Kidney (tissue), 13 donors: ENCODE measurements at regions not wholly inside any gene's neighbourhood (a gene's known extent, or its start where the extent isn't known, plus 50 kb on each side); places are given as distances from the start of the nearest gene placed in this dataset.
"Not testable (repeated sequence)": the region's sequence is repeated elsewhere in the genome, so short reads cannot be mapped to it uniquely, and the experiment has no call there.

Experiments
- DNase-seq, 5 donors: peaks; one replicate each; pipeline ENCODE4 v3.0.0-alpha.2; 2013 to 2020
- FAIRE-seq: peaks from 2 replicates; lab custom pipeline; 2012; peaks lifted over from hg19 to GRCh38; lab: Jason Lieb, UNC
- H3K27ac ChIP-seq, 2 donors: one replicate each; pipeline ENCODE4 v1.7.0; 2013; ENCODE audit warnings: low read depth in 2 of 2, low read length in 2 of 2, inconsistent platforms in 1 of 2
- H3K27me3 ChIP-seq: one replicate; pipeline ENCODE4 v1.7.1; 2013; ENCODE audit warnings: low read length, inconsistent platforms; ENCODE audit not compliant: control insufficient read depth, insufficient read depth
- H3K36me3 ChIP-seq, 3 donors: one replicate each; pipeline versions ENCODE4 v1.7.0 to v1.7.1; 2013; ENCODE audit warnings: low read length in 3 of 3, control low read depth in 1 of 3, inconsistent platforms in 1 of 3; ENCODE audit not compliant: insufficient read depth in 3 of 3, control insufficient read depth in 2 of 3
- H3K4me1 ChIP-seq, 3 donors: one replicate each; pipeline versions ENCODE4 v1.7.0 to v1.7.1; 2013; ENCODE audit warnings: low read length in 3 of 3, inconsistent platforms in 1 of 3, low read depth in 1 of 3; ENCODE audit not compliant: control insufficient read depth in 2 of 3, insufficient read depth in 2 of 3
- H3K4me3 ChIP-seq, 3 donors: one replicate each; pipeline versions ENCODE4 v1.7.0 to v1.8.1; 2013; ENCODE audit warnings: low read length in 3 of 3, control low read depth in 1 of 3, inconsistent platforms in 1 of 3
- H3K9ac ChIP-seq, 3 donors: one replicate each; pipeline versions ENCODE4 v1.7.0 to v1.7.1; 2013; ENCODE audit warnings: low read length in 3 of 3, control low read depth in 1 of 3, inconsistent platforms in 1 of 3
- H3K9me3 ChIP-seq, 3 donors: one replicate each; pipeline versions ENCODE4 v1.7.0 to v1.7.1; 2013; ENCODE audit warnings: low read length in 3 of 3, control low read depth in 1 of 3, inconsistent platforms in 1 of 3; ENCODE audit not compliant: control insufficient read depth in 2 of 3, insufficient read depth in 1 of 3
- intact Hi-C: fragments of 100-400 bp; cut with DNase I; formaldehyde crosslinking; loops from one replicate; pipeline ENCODE4 v1.11.1; 2022
- TF ChIP-seq, protein P1 (sequence below): IDR thresholded peaks from 3 replicates; pipeline ENCODE4 v1.5.1; 2012; ENCODE audit warnings: mild to moderate bottlenecking, moderate library complexity, borderline replicate concordance; ENCODE audit not compliant: insufficient read depth; ENCODE audit errors: extremely low read depth
- donor health status: control.
- donor health status: control.
- donor health status: control.
- donor health status: control.
- donor health status: control.
- donor health status: DM: yes; HTN: yes; CAD: no.
- donor health status: Normal renal cell carcinoma (clear cell type).

DNA sequence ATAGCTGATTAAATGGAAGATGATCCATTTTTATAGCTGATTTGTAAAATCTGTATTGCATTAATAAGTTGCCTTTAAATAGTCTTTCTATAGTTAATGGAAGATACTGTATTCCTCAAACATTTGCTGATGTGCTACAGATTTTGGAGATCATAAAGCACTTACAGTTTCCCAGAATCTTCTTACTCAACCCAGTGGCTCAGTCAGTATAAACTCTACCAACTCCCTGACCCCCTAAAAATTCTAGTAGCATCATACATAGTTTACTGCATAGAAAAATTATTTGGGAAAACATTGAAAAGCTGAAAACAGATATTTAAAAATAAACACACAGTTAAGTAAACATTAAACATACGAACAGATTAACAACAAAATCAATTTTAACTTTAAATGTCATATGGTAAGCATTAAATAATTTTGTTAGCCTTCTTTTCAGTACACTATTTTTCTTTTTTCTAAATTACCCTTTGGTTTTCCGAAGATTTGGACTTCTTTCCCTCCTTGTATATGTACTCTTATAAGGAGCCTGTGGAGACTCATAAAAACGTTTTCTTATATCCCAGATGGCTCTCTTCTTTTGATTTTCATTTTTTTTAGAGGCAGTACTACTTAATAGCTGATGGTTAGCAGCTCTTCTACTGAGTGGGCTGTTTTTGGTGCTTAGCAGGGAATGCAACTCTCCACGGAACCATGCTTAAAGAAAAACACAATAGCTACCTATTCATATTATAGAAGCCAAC lies 62.7 kb upstream of the BMP5 start:
- Histone ChIP-seq H3K36me3 (no peaks in the 10 kb centered on the region), H3K4me1 (no peaks in the 10 kb centered on the region), H3K27ac (no peak overlapping the region), H3K4me3 (no peak overlapping the region), H3K9ac (no peak overlapping the region), H3K9me3 (no peaks in the 10 kb centered on the region), H3K27me3 (no peaks in the 10 kb centered on the region)
- intact Hi-C loops, result no loop called here
- TF ChIP-seq, protein P1, sequence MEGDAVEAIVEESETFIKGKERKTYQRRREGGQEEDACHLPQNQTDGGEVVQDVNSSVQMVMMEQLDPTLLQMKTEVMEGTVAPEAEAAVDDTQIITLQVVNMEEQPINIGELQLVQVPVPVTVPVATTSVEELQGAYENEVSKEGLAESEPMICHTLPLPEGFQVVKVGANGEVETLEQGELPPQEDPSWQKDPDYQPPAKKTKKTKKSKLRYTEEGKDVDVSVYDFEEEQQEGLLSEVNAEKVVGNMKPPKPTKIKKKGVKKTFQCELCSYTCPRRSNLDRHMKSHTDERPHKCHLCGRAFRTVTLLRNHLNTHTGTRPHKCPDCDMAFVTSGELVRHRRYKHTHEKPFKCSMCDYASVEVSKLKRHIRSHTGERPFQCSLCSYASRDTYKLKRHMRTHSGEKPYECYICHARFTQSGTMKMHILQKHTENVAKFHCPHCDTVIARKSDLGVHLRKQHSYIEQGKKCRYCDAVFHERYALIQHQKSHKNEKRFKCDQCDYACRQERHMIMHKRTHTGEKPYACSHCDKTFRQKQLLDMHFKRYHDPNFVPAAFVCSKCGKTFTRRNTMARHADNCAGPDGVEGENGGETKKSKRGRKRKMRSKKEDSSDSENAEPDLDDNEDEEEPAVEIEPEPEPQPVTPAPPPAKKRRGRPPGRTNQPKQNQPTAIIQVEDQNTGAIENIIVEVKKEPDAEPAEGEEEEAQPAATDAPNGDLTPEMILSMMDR, result no peak
- DNase-seq, result peak in 2 of 5 donors; percentile 6 to 44
- no peak for FAIRE-seq

DNA sequence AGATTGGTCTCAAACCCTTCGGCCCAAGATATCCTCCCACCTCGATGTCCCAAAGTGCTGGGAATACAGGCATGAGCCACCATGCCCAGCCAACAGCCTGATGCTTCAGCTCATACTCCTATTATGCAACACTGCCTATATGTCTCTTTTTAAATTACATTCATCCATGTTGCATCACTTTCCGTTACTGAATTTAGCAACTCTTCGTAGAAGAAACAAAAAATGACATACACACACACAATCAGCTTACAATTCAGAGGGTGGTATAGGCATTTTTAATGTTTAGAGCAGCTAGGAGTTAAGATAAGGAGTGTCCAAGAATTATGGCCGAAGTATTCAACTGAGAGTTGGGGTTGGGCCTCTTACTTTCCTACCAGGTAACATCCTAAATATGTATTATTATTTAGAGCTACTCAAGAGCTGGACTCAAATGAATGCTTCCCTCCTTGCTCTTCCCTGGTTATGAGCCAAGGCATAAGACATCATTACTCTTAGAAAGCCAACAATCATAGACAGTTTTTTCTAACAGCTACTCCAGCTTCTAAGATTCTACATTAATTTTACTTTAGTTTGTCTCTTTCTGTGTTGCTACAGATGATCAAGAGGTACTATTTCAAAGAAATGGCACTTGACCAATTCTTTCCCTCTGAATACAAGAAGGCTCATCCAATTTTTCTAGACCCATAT lies 62.0 kb upstream of the BMP5 start:
- no peak overlapping the region for H3K4me3 ChIP-seq
- no peaks in the 10 kb centered on the region for H3K36me3 ChIP-seq
- TF ChIP-seq, protein P1, result no peak
- DNase-seq (no peak), FAIRE-seq (no peak)
- no peak overlapping the region for H3K27ac ChIP-seq
- intact Hi-C loops, result no loop called here
- H3K4me1 ChIP-seq, result no peaks in the 10 kb centered on the region
- H3K9ac ChIP-seq, result no peak overlapping the region
- H3K9me3 ChIP-seq, result no peaks in the 10 kb centered on the region
- H3K27me3 ChIP-seq, result no peaks in the 10 kb centered on the region

DNA sequence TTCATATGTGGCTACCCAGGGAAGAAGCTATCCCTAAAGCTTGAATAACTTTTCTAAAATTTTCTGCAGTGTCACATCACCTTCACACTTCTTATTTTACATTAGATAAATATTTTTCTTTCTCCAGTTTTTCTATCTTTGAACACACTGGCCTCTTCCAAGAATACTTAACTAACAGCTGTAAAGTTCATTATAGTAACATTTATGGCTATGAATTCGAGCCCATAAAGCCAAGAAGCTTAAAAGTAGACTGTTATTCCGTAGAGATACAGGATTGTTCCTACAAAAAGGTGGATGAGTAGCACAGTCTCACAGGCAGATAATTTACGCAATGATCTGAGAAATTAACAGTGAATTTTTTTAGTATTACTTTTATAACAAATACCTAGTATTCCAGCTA lies 55.7 kb upstream of the BMP5 start:
- no peaks in the 10 kb centered on the region for H3K4me1 ChIP-seq
- TF ChIP-seq, protein P1, result no peak
- intact Hi-C loops, result no loop called here
- no peaks in the 10 kb centered on the region for H3K27me3 ChIP-seq
- H3K4me3 ChIP-seq, result no peak overlapping the region
- H3K9me3 ChIP-seq, result no peaks in the 10 kb centered on the region
- FAIRE-seq (no peak), DNase-seq (no peak)
- H3K36me3 ChIP-seq, result no peaks in the 10 kb centered on the region
- no peak overlapping the region for H3K27ac ChIP-seq
- no peak overlapping the region for H3K9ac ChIP-seq

DNA sequence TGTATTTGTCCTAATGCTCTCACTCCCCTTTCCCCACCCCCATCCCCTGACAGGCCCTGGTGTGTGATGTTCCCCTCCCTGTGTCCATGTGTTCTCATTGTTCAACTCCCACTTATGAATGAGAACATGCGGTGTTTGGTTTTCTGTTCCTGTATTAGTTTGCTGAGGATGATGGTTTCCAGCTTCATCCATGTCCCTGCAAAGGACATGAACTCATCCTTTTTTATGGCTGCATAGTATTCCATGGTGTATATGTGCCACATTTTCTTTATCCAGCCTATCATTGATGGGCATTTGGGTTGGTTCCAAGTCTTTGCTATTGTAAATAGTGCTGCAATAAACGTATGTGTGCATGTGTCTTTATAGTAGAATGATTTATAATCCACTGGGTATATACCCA lies 52.3 kb upstream of the BMP5 start:
- H3K9ac ChIP-seq, DNase-seq, H3K27ac ChIP-seq, intact Hi-C loops, H3K27me3 ChIP-seq, H3K4me3 ChIP-seq, H3K9me3 ChIP-seq, H3K36me3 ChIP-seq, H3K4me1 ChIP-seq, FAIRE-seq: not testable (repeated sequence)
